ENCODE measurements at regions not wholly inside any gene's neighbourhood (a gene's known extent, or its start where the extent isn't known, plus 50 kb on each side); places are given as distances from the start of the nearest gene placed in this dataset.

DNA sequence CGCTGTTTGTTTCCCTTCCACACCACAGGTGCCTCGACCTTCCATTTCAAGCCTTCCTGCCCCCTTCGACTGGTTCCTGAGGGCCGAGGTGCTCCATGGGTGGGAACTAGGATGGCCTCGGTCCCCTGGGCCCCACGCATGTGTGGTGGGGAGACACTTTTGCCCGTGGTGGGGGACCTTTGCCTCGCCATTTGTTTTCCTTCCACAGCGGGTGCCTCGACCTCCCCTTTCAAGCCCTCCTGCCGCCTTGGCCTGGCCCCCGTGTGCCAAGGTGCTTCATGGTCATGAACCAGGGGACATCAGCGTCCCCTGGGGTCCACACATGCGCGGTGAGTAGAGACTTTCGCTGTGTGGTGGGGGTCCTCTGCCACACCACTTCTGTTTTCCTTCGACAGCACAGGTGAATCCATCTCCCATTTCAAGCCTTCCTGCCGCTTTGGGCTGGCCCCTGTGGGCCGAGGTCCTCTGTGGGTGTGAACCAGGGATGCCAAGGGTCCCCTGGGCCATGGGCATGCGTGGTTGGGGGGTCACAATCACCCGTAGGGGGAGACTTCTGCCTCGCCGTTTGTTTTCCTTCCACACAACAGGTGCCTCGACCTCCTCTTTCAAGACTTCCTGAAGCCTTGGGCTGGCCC, 364.4 kb downstream of the ALG10 start:
- no peaks in the 10 kb centered on the region for H3K4me1 ChIP-seq
- no peaks in the 10 kb centered on the region for H3K27me3 ChIP-seq
- no peaks in the 10 kb centered on the region for H3K36me3 ChIP-seq
- no peak overlapping the region for H3K4me3 ChIP-seq
- no peaks in the 10 kb centered on the region for H3K9me3 ChIP-seq (replicated peaks)
- no peak for DNase-seq
- H3K27ac ChIP-seq: no peak overlapping the region

- no peaks in the 10 kb centered on the region for H3K36me3 ChIP-seq
- no peaks in the 10 kb centered on the region for H3K27me3 ChIP-seq
- no peak overlapping the region for H3K27ac ChIP-seq
- H3K9me3 ChIP-seq (replicated peaks): no peaks in the 10 kb centered on the region
- H3K4me1 ChIP-seq: no peaks in the 10 kb centered on the region
- H3K4me3 ChIP-seq: no peak overlapping the region
- no peak for DNase-seq
Observed at GRCh38 chr12:34387711-34388635, 365.7 kb downstream of the ALG10 start.

DNA sequence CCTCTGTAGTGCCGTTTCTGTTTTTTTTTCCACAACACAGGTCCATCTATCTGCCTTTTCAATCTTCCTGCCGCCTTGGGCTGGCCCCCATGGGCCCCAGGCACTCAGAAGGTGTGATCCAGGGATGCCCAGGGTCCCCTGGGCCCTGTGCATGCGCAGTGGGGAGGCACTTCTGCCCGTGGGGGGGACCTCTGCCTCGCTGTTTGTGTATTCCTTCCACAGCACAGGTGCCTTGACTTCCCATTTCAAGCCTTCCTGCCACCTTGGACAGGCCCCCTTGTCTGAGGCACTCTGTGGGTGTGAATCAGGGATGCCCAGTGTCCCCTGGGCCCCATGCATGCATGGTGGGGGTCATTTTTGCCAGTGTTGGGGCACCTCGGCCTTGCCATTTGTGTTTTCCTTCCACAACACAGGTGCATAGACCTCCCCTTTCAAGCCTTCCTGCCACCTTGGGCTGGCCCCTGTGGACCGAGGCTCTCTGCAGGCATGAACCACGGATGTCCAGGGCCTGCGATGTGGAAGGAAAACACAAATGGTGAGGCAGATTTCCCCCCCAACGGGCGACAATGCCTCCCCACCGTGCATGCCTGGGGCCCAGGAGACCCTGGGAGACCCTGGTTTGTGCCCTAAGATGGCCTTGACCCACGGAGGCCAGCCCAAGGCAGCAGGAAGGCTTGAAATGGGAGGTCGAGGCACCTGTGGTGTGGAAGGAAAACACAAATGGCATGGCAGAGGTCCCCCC, 366.5 kb downstream of the ALG10 start:
- Histone ChIP-seq H3K36me3 (no peaks in the 10 kb centered on the region), H3K27ac (no peak overlapping the region), H3K4me3 (no peak overlapping the region), H3K9me3 (replicated peaks) (no peaks in the 10 kb centered on the region), H3K27me3 (no peaks in the 10 kb centered on the region), H3K4me1 (no peaks in the 10 kb centered on the region)
- DNase-seq: no peak

GRCh38 chr12:34389378-34390170, 367.3 kb downstream of the ALG10 start:
- Histone ChIP-seq H3K4me1 (no peaks in the 10 kb centered on the region), H3K36me3 (no peaks in the 10 kb centered on the region), H3K4me3 (no peak overlapping the region), H3K9me3 (replicated peaks) (no peaks in the 10 kb centered on the region), H3K27ac (no peak overlapping the region), H3K27me3 (no peaks in the 10 kb centered on the region)
- no peak for DNase-seq

DNA sequence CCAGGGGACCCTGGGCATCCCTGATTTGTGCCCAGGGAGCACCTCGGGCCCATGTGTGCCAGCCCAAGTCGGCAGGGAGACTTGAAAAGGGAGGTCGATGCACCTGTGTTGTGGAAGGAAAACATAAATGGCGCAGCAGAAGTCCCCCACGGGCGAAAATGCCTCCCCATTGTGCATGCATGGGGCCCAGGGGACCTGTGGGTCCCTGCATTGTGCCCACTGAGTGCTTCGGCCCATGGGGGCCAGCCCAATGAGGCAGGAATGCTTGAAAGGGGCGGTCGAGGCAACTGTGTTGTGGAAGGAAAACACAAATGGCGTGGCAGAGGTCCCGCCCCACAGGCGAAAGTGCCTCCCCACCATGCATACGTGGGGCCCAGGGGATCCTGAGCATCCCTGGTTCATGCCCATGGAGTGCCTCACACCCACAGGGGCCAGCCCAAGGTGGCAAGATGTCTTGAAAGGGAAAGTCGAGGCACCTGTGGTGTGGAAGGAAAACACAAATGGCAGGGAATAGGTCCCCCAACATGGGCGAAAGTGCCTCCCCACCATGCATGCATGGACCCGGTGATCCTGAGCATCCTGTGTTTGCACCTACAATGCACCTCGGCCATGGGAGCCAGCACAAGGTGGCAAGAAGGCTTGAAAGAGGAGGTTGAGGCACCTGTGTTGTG, 368.0 kb downstream of the ALG10 start:
- H3K9me3 ChIP-seq (replicated peaks): no peaks in the 10 kb centered on the region

DNA sequence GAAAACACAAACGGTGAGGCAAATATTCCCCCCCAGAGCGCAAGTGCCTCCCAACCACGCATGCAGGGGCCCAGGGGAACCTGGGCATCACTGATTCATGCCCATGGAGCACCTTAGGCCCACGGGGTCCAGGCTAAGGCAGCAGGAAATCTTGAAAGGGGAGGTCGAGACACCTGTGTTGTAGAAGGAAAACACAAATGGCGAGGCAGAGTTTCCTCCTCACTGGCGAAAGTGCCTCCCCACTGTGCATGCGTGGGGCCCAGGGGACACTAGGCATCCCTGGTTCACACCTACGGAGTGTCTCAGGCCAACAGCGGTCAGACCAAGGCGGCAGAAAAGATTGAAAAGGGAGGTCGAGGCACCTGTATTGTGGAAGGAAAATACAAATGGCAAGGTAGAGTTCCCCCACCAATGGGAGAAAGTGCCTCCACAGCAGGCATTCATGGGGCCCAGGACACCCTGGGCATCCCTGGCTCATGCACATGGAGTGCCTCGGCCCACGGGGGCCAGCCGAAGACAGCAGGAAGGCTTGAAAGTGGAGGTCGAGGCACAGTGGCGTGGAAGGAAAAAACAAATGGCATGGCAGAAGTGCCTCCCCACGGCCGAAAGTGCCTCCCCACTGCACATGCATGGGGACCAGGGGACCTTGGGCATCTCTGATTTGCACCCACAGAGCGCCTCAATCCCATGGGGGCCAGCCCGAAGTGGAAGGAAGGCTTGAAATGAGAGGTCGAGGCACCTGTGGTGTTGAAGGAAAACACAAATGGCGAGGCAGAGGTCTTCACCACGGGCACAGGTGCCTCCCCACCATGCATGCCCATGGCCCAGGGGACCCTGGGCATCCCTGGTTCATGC, 368.8 kb downstream of the ALG10 start:
- no peak for DNase-seq
- no peaks in the 10 kb centered on the region for H3K9me3 ChIP-seq (replicated peaks)

More for the DNA sequence above, 368.0 kb downstream of the ALG10 start:
- Histone ChIP-seq H3K27me3 (no peaks in the 10 kb centered on the region), H3K4me3 (no peak overlapping the region), H3K4me1 (no peaks in the 10 kb centered on the region), H3K27ac (no peak overlapping the region), H3K36me3 (no peaks in the 10 kb centered on the region)
- DNase-seq: no peak

GRCh38 chr12:34391771-34392581, 369.7 kb downstream of the ALG10 start:
- Histone ChIP-seq H3K4me3 (no peak overlapping the region), H3K4me1 (no peaks in the 10 kb centered on the region), H3K27me3 (no peaks in the 10 kb centered on the region), H3K27ac (no peak overlapping the region), H3K9me3 (replicated peaks) (no peaks in the 10 kb centered on the region), H3K36me3 (no peaks in the 10 kb centered on the region)
- DNase-seq: no peak

More for the DNA sequence above, 368.8 kb downstream of the ALG10 start:
- no peaks in the 10 kb centered on the region for H3K4me1 ChIP-seq
- no peak overlapping the region for H3K27ac ChIP-seq
- no peaks in the 10 kb centered on the region for H3K36me3 ChIP-seq
- H3K4me3 ChIP-seq: no peak overlapping the region
- H3K27me3 ChIP-seq: no peaks in the 10 kb centered on the region

GRCh38 chr12:34392741-34393085, 370.4 kb downstream of the ALG10 start:
- Histone ChIP-seq H3K36me3 (no peaks in the 10 kb centered on the region), H3K4me1 (no peaks in the 10 kb centered on the region), H3K4me3 (no peak overlapping the region), H3K27me3 (no peaks in the 10 kb centered on the region), H3K27ac (no peak overlapping the region), H3K9me3 (replicated peaks) (no peaks in the 10 kb centered on the region)
- DNase-seq: no peak

GRCh38 chr12:34393086-34393820, 371.0 kb downstream of the ALG10 start:
- no peaks in the 10 kb centered on the region for H3K36me3 ChIP-seq
- no peak overlapping the region for H3K27ac ChIP-seq
- H3K4me1 ChIP-seq: no peaks in the 10 kb centered on the region
- no peak overlapping the region for H3K4me3 ChIP-seq
- H3K9me3 ChIP-seq (replicated peaks): no peaks in the 10 kb centered on the region
- DNase-seq: no peak
- H3K27me3 ChIP-seq: no peaks in the 10 kb centered on the region

DNA sequence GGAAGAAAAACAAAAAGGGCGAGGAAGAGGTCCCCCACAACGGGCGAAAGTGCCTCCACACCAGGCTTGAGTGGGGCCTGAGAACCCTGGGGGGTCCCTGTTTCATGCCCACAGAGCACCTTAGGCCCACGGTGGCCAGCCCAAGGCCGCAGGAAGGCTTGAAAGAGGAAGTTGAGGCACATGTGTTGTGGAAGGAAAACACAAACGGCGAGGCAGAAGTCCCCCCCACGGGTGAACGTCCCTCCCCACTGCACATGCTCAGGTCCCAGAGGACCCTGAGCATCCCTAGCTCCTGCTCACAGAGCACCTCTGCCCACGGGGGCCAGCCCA, 371.5 kb downstream of the ALG10 start:
- Histone ChIP-seq H3K4me3 (no peak overlapping the region), H3K9me3 (replicated peaks) (no peaks in the 10 kb centered on the region)
- no peak for DNase-seq

DNA sequence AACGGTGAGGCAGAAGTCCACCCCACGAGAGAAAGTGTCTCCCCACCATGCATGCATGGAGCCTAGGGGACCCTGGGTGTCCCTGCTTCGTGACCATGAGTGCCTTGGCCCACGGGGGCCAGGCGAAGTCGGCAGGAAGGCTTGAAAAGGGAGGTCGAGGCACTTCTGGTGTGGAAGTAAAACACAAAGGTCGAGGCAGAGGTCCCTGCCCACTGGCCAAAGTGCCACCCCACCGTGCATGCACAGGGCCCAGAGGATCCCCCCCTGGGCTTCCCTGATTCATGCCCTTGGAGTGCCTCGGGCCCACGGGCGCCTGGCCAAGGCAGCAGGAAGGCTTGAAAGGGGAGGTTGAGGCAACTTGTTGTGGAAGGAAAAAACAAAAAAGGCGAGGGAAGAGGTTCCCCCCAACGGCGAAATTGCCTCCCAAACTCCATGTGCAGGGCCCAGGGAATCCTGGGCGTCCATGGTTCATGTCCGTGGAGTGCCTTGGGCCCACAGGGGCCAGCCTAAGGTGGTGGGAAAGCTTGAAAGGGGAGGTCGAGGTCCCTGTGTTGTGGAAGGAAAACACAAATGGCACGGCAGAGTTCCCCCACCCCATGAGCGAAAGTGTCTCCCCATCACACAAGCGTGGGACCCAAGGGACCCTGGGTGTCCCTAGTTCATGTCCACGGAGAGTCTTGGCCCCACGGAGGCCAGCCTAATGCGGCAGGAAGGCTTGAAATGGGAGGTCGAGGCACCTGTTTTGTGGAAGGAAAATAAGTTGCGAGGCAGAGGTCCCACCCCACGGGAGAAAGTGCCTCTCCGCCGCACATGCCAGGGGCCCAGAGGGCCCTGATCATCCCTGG, 372.1 kb downstream of the ALG10 start:
- Histone ChIP-seq H3K36me3 (no peaks in the 10 kb centered on the region), H3K27me3 (no peaks in the 10 kb centered on the region), H3K9me3 (replicated peaks) (no peaks in the 10 kb centered on the region), H3K27ac (no peak overlapping the region), H3K4me3 (no peak overlapping the region), H3K4me1 (no peaks in the 10 kb centered on the region)
- DNase-seq: peak in 1 of 2 experiments; percentile 1

More for the DNA sequence above, 371.5 kb downstream of the ALG10 start:
- Histone ChIP-seq H3K27me3 (no peaks in the 10 kb centered on the region), H3K4me1 (no peaks in the 10 kb centered on the region), H3K36me3 (no peaks in the 10 kb centered on the region), H3K27ac (no peak overlapping the region)

Measured in SJCRH30 (cell line).